HEK293T (cell line): ENCODE measurements at regions not wholly inside any gene's neighbourhood (a gene's known extent, or its start where the extent isn't known, plus 50 kb on each side); places are given as distances from the start of the nearest gene placed in this dataset.

Source experiments
- CTCF ChIA-PET: fragments of 350-600 bp; formaldehyde crosslinking; extraction: SDS; loops from one replicate; lab custom pipeline; 2021; ENCODE audit warnings: antibody characterized with exemption, inconsistent platforms; lab: Yijun Ruan, JAX
- POLR2A ChIA-PET: fragments of 350-600 bp; formaldehyde crosslinking; extraction: SDS; loops from one replicate; lab custom pipeline; 2020; ENCODE audit warnings: antibody characterized with exemption, inconsistent platforms; lab: Yijun Ruan, JAX
- DNase-seq: peaks from one replicate; pipeline ENCODE4 v3.0.0; 2012; ENCODE audit warnings: mixed read lengths; ENCODE audit errors: extremely low spot score
- ARNT ChIP-seq: fragments of 450-650 bp; IDR thresholded peaks from 2 replicates; pipeline ENCODE4 v1.6.1; 2017; ENCODE audit warnings: mild to moderate bottlenecking
- BHLHE40 ChIP-seq: fragments of 450-650 bp; IDR thresholded peaks from 2 replicates; pipeline ENCODE4 v1.6.1; 2016; ENCODE audit warnings: mild to moderate bottlenecking, moderate library complexity, borderline replicate concordance
- CTBP1 ChIP-seq: fragments of 450-650 bp; IDR thresholded peaks from 2 replicates; pipeline ENCODE4 v1.6.1; 2016; ENCODE audit warnings: borderline replicate concordance
- ELF4 ChIP-seq: fragments of 450-650 bp; IDR thresholded peaks from 2 replicates; pipeline ENCODE4 v1.6.1; 2017; ENCODE audit warnings: antibody characterized with exemption
- FOXA1 ChIP-seq: fragments of 450-650 bp; IDR thresholded peaks from 2 replicates; pipeline ENCODE4 v1.6.1; 2016; ENCODE audit warnings: mild to moderate bottlenecking
- FOXK2 ChIP-seq: fragments of 450-650 bp; IDR thresholded peaks from 2 replicates; pipeline ENCODE4 v1.6.1; 2016; ENCODE audit warnings: mild to moderate bottlenecking
- FOXM1 ChIP-seq: fragments of 450-650 bp; IDR thresholded peaks from 2 replicates; pipeline ENCODE4 v1.6.1; 2017; ENCODE audit warnings: mild to moderate bottlenecking, borderline replicate concordance
- HDGF ChIP-seq: fragments of 450-650 bp; IDR thresholded peaks from 2 replicates; pipeline ENCODE4 v1.6.1; 2017; ENCODE audit warnings: antibody characterized with exemption, borderline replicate concordance
- L3MBTL2 ChIP-seq: fragments of 450-650 bp; conservative IDR thresholded peaks from 2 replicates; pipeline ENCODE4 v1.6.1; 2016; ENCODE audit warnings: mild to moderate bottlenecking
- LEF1 ChIP-seq: fragments of 450-650 bp; IDR thresholded peaks from 2 replicates; pipeline ENCODE4 v1.6.1; 2017; ENCODE audit warnings: mild to moderate bottlenecking, borderline replicate concordance
- NFRKB ChIP-seq: fragments of 450-650 bp; IDR thresholded peaks from 2 replicates; pipeline ENCODE4 v1.6.1; 2016; ENCODE audit warnings: mild to moderate bottlenecking, moderate library complexity
- SP1 ChIP-seq: fragments of 450-650 bp; IDR thresholded peaks from 2 replicates; pipeline ENCODE4 v1.6.1; 2017
- SUZ12 ChIP-seq: fragments of 450-650 bp; IDR thresholded peaks from 2 replicates; pipeline ENCODE4 v1.6.1; 2016; ENCODE audit warnings: mild to moderate bottlenecking
- TARDBP ChIP-seq: fragments of 450-650 bp; IDR thresholded peaks from 2 replicates; pipeline ENCODE4 v1.6.1; 2016
- ZNF384 ChIP-seq: fragments of 450-650 bp; IDR thresholded peaks from 2 replicates; pipeline ENCODE4 v1.6.1; 2016
- TF ChIP-seq, protein P1 (sequence below): fragments of 450-650 bp; IDR thresholded peaks from 2 replicates; pipeline ENCODE4 v1.6.1; 2016

DNA sequence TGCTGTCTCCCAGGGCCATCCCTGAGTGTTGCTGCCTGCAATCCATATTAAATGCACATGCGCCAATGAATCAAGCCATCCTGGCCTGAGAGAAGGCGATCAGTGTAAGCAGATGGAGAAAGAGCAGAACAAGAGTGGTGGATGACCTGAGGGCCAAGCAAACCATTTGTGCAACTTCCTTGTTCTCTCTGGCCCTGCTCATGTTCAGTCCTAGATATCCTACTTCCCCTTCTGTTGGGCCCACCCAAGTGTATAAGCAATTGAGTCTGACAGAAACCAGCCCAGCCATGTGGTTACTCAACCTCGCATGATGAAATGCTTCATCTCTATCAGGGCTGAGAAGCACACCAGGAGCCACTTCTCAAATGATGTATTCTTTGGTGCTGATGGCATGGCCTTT, 383.1 kb upstream of the ID2 start:
- ChIA-PET POLR2A (no interaction called here), CTCF (no interaction called here)
- no peak for TF ChIP-seq SUZ12
- no peak for TF ChIP-seq TARDBP
- no peak for TF ChIP-seq ELF4
- TF ChIP-seq CTBP1: no peak
- TF ChIP-seq ZNF384: no peak
- TF ChIP-seq NFRKB: no peak
- no peak for TF ChIP-seq FOXA1
- no peak for TF ChIP-seq ARNT
- TF ChIP-seq SP1: no peak
- TF ChIP-seq FOXM1: no peak
- TF ChIP-seq HDGF: no peak
- TF ChIP-seq, protein P1, sequence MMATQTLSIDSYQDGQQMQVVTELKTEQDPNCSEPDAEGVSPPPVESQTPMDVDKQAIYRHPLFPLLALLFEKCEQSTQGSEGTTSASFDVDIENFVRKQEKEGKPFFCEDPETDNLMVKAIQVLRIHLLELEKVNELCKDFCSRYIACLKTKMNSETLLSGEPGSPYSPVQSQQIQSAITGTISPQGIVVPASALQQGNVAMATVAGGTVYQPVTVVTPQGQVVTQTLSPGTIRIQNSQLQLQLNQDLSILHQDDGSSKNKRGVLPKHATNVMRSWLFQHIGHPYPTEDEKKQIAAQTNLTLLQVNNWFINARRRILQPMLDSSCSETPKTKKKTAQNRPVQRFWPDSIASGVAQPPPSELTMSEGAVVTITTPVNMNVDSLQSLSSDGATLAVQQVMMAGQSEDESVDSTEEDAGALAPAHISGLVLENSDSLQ: no peak
- TF ChIP-seq LEF1: no peak
- DNase-seq: no peak

DNA sequence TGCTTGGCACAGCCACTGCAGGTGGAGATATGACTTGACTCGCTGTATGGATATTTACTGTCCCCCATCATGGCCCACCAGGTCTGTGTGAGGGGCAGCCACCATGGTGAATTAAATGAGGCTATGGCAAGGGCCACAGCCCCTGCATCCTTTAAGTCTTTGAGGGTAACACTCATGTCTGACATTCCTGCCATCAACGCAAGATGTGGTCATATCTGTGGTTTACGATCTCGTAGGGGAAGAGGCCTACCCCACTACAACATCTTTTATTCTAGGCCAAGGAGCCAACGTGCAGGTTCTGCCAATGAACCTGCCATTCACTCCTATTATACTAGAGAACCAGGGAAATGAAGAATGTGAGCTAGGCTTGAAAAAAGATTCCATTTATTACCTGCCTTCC, 381.6 kb upstream of the ID2 start:
- ChIA-PET POLR2A (no interaction called here), CTCF (no interaction called here)
- no peak for TF ChIP-seq SUZ12
- no peak for TF ChIP-seq FOXM1
- no peak for TF ChIP-seq SP1
- TF ChIP-seq ARNT: no peak
- no peak for TF ChIP-seq HDGF
- no peak for TF ChIP-seq LEF1
- no peak for TF ChIP-seq BHLHE40
- no peak for TF ChIP-seq L3MBTL2
- TF ChIP-seq NFRKB: no peak
- no peak for TF ChIP-seq TARDBP
- TF ChIP-seq, protein P1: no peak
- TF ChIP-seq FOXK2: no peak
- TF ChIP-seq ZNF384: no peak
- TF ChIP-seq CTBP1: no peak
- no peak for DNase-seq

DNA sequence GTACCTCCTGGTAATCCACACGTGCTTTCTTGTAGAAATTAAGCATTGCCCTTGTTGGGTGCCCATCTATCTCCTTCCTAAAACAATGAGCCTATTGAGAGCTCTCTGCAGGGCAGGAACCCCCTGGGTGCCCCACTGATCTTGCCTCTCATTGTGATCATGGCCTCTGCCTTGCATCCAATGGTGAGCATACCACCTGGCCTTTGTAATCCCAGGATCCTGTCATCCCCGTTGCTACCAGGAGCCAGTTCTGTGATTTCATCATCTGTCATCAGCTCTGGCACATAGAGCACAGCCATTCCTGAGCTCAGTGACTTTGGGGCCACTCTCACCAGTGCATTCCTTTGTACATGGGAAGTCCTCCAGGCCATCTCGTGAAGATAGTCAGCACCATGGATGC, 381.0 kb upstream of the ID2 start:
- DNase-seq: no peak
- CTCF ChIA-PET: no interaction called here

DNA sequence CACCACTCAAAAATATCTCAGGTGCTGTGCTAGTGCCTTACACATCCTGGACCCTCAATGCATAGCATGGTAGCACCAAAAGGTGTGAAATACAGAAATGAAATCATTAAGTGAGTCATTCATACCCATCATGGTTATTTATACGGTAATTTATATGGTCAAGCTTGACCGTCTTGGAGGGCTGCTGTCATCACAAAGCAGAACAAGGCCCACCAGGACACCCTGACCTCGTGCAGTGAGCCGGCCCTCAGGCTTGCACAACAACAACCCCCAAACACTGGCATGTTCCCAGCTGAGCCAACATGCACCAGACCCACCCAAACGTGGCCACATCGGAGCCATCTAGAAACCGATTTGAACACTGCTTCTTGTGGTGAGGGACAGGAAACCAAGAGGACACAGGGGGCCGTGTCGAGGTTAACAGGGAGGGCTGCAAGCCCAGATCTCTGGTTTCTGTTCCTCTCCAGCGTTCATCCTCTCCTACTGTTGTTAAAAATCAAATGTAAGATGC, 378.5 kb upstream of the ID2 start:
- CTCF ChIA-PET: interaction anchor here (0.7 kb wide), 1 partner anchor 930 kb away, joined by 5 read pairs; no protein-coding TSS in a partner anchor
- POLR2A ChIA-PET: no interaction called here
- TF ChIP-seq FOXM1 (no peak), SP1 (no peak), ELF4 (no peak), ARNT (no peak), ZNF384 (no peak), NFRKB (no peak)
- DNase-seq: no peak

More for the DNA sequence above, 381.0 kb upstream of the ID2 start:
- POLR2A ChIA-PET: no interaction called here
- TF ChIP-seq ARNT (no peak), ELF4 (no peak), L3MBTL2 (no peak), CTBP1 (no peak), LEF1 (no peak), HDGF (no peak), SP1 (no peak)

DNA sequence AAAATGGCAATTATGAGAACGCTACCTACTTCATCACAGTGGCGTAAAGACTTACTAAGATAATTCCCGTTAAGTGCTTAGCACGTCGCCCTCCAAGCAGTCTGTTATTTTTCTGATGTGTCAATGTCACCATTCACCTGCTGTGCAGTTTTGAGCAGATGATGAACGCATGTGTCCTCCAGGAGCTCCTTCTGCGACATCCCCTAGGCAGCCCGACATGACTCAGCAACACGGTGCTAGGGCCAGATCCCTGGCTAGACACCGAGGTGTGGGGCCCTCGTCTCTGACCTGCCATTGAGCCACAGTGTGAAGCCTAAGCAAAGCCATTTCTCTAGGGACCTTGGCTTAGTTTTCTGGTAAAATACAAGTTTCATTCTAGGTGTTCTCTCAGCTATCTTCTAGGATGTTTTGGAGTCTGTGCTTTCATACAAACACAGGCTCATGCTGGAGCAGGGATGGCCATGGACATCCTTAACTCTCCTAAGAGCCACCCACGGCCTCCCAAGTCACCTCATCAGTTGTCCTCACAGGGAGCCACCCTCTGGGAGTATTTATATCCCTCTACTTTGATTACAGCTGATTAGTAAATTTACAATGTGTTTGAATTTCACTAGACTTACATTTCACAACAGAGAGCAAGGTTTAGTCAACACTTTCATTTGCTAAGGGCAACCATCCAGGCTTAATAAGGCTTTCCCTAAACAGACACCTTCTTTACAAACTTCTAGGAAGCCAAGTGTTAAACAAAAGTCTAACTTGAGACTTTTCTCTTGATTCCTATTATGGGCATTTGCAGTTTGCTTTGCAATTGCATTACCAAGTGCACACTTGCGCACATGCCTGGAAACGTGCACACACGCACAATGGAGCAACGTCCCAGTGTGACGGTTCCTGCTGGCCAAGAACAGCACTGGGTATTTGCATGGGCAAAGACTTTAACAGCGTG, 376.8 kb upstream of the ID2 start:
- TF ChIP-seq L3MBTL2: no peak
- no peak for TF ChIP-seq TARDBP
- no peak for TF ChIP-seq SUZ12
- no peak for TF ChIP-seq LEF1
- no peak for TF ChIP-seq ELF4
- no peak for TF ChIP-seq ARNT
- no peak for TF ChIP-seq ZNF384
- no peak for TF ChIP-seq BHLHE40
- TF ChIP-seq FOXM1: no peak
- TF ChIP-seq HDGF: no peak
- no peak for TF ChIP-seq NFRKB
- TF ChIP-seq, protein P1: no peak
- no peak for TF ChIP-seq SP1
- TF ChIP-seq FOXA1: no peak
- ChIA-PET POLR2A (no interaction called here), CTCF (no interaction called here)
- DNase-seq: no peak
